PC-3 (cell line): ENCODE measurements at regions not wholly inside any gene's neighbourhood (a gene's known extent, or its start where the extent isn't known, plus 50 kb on each side); places are given as distances from the start of the nearest gene placed in this dataset.
"Not testable (repeated sequence)": the region's sequence is repeated elsewhere in the genome, so short reads cannot be mapped to it uniquely, and the experiment has no call there.

Experiments used
- ATAC-seq: fragments of 200-7000 bp; cut with Tn5 transposase; 2 replicates; pipeline ENCODE4 v1.9.1; 2020; ENCODE audit warnings: mild to moderate bottlenecking, moderate library complexity
- BruUV-seq: library from RNA; stranded (reverse); fragments of 400-500 nt; replicated peaks from 2 replicates; lab custom pipeline; 2021; lab: Mats Ljungman, UMichigan
- CTCF ChIA-PET: fragments of 300-600 bp; sonication (Branson Sonifier 250); formaldehyde crosslinking; loops from one replicate; lab custom pipeline; 2022; ENCODE audit warnings: antibody characterized with exemption; lab: Charles Lee
- POLR2A ChIA-PET: fragments of 300-600 bp; sonication (Branson Sonifier 250); formaldehyde crosslinking; loops from one replicate; lab custom pipeline; 2022; ENCODE audit warnings: antibody characterized with exemption; ENCODE audit not compliant: unreplicated experiment; lab: Charles Lee
- DNase-seq: peaks from one replicate; pipeline ENCODE4 v3.0.0-alpha.2; 2015
- H2AFZ ChIP-seq: fragments of 300-600 bp; sonication (generic); 2 replicates; pipeline ENCODE4 v1.6.0; 2016; ENCODE audit warnings: antibody characterized with exemption, low read length
- H3F3A ChIP-seq: fragments of 300-600 bp; sonication (generic); one replicate; pipeline ENCODE4 v1.6.0; 2017; ENCODE audit warnings: antibody characterized with exemption, low read length, control low read depth, mild to moderate bottlenecking; ENCODE audit not compliant: unreplicated experiment
- H3K27ac ChIP-seq: fragments of 300-600 bp; sonication (generic); 2 replicates; pipeline ENCODE4 v1.5.1; 2016; ENCODE audit warnings: mild to moderate bottlenecking, low read length
- H3K27me3 ChIP-seq: fragments of 300-600 bp; sonication (generic); 2 replicates; pipeline ENCODE4 v1.6.1; 2016; ENCODE audit warnings: low read length, mixed read lengths
- H3K36me3 ChIP-seq: fragments of 300-600 bp; sonication (generic); 2 replicates; pipeline ENCODE4 v1.6.1; 2016; ENCODE audit warnings: low read depth, mixed run types, low read length, mixed read lengths
- H3K4me1 ChIP-seq: fragments of 300-600 bp; sonication (generic); 2 replicates; pipeline ENCODE4 v1.5.1; 2016; ENCODE audit warnings: low read length; ENCODE audit not compliant: insufficient read depth
- H3K4me2 ChIP-seq: fragments of 300-600 bp; sonication (generic); 2 replicates; pipeline ENCODE4 v1.6.0; 2016; ENCODE audit warnings: low read length
- H3K4me3 ChIP-seq: fragments of 300-600 bp; sonication (generic); 2 replicates; pipeline ENCODE4 v1.5.1; 2016; ENCODE audit warnings: mild to moderate bottlenecking, low read length, mixed read lengths
- H3K79me2 ChIP-seq: fragments of 300-600 bp; sonication (generic); 2 replicates; pipeline ENCODE4 v1.6.1; 2017; ENCODE audit warnings: low read length, mixed read lengths
- H3K9ac ChIP-seq: fragments of 300-600 bp; sonication (generic); 2 replicates; pipeline ENCODE4 v1.6.0; 2016; ENCODE audit warnings: mild to moderate bottlenecking, low read length
- H3K9me2 ChIP-seq: fragments of 300-600 bp; sonication (generic); replicated peaks from 2 replicates; pipeline ENCODE4 v1.6.1; 2016; ENCODE audit warnings: mixed run types, low read length, mixed read lengths
- H3K9me3 ChIP-seq: fragments of 300-600 bp; sonication (generic); 2 replicates; pipeline ENCODE4 v1.6.1; 2016; ENCODE audit warnings: low read length, mixed read lengths
- H4K20me1 ChIP-seq: fragments of 300-600 bp; sonication (generic); 2 replicates; pipeline ENCODE4 v1.6.1; 2016; ENCODE audit warnings: low read length, mixed read lengths
- EZH2 ChIP-seq: fragments of 300-600 bp; sonication (generic); IDR thresholded peaks from one replicate; pipeline ENCODE4 v1.6.1; 2017; ENCODE audit warnings: antibody characterized with exemption, mild to moderate bottlenecking, low read length; ENCODE audit not compliant: unreplicated experiment
- EZH2phosphoT487 ChIP-seq: fragments of 300-600 bp; sonication (generic); IDR thresholded peaks from 2 replicates; pipeline ENCODE4 v1.6.1; 2018; ENCODE audit warnings: mild to moderate bottlenecking, antibody characterized with exemption, low read length, borderline replicate concordance
- intact Hi-C: fragments of 100-400 bp; cut with micrococcal nuclease; formaldehyde crosslinking; loops from 2 replicates; pipeline ENCODE4 v1.9.0; 2023
- TF ChIP-seq, protein P1 (sequence below): fragments of 300-600 bp; sonication (generic); conservative IDR thresholded peaks from 2 replicates; pipeline ENCODE4 v1.5.1; 2017; ENCODE audit warnings: antibody characterized with exemption, low read depth, mild to moderate bottlenecking, low read length

- Histone ChIP-seq H3K4me2 (no peak overlapping the region), H3K27me3 (no peaks in the 10 kb centered on the region), H3K9me2 (no peaks in the 10 kb centered on the region), H3K9ac (no peak overlapping the region), H3K27ac (no peak overlapping the region), H4K20me1 (no peaks in the 10 kb centered on the region), H3K4me3 (no peak overlapping the region), H2AFZ (no peak overlapping the region), H3K36me3 (no peaks in the 10 kb centered on the region), H3K4me1 (no peaks in the 10 kb centered on the region), H3K79me2 (no peaks in the 10 kb centered on the region), H3F3A (no peaks in the 10 kb centered on the region), H3K9me3 (no peaks in the 10 kb centered on the region)
- intact Hi-C loops: loop anchor here (10.0 kb wide), 1 partner anchor 302 kb away; no protein-coding TSS in a partner anchor
- no peak for DNase-seq
- ChIA-PET POLR2A (no interaction called here), CTCF (interaction anchor here (0.5 kb wide), 1 partner anchor 118 kb away, joined by 4 read pairs; no protein-coding TSS in a partner anchor)
- TF ChIP-seq EZH2 (no peak), EZH2phosphoT487 (no peak)
- TF ChIP-seq, protein P1, sequence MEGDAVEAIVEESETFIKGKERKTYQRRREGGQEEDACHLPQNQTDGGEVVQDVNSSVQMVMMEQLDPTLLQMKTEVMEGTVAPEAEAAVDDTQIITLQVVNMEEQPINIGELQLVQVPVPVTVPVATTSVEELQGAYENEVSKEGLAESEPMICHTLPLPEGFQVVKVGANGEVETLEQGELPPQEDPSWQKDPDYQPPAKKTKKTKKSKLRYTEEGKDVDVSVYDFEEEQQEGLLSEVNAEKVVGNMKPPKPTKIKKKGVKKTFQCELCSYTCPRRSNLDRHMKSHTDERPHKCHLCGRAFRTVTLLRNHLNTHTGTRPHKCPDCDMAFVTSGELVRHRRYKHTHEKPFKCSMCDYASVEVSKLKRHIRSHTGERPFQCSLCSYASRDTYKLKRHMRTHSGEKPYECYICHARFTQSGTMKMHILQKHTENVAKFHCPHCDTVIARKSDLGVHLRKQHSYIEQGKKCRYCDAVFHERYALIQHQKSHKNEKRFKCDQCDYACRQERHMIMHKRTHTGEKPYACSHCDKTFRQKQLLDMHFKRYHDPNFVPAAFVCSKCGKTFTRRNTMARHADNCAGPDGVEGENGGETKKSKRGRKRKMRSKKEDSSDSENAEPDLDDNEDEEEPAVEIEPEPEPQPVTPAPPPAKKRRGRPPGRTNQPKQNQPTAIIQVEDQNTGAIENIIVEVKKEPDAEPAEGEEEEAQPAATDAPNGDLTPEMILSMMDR: no peak
- ATAC-seq: no peak
- no TSS peak for BruUV-seq
Observed at GRCh38 chr3:115212615-115213014, 65.5 kb upstream of the ZBTB20 start.

DNA sequence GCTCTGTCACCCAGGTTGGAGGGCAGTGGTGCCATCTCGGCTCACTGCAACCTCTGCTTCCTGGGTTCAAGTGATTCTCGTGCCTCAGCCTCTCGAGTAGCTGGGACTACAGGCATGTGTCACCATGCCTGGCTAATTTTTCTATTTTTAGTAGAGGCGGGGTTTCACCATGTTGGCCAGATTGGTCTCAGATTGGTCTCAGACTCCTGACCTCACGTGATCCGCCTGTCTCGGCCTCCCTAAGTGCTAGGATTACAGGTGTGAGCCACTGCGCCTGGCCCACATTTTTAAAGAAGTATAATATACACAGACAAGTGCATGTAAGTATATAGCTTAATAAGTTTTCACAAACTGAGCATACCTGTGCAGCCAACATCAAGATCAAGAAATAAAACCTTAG, 66.0 kb upstream of the ZBTB20 start:
- DNase-seq, H3K4me3 ChIP-seq, H2AFZ ChIP-seq, H3K4me2 ChIP-seq, H3K9me3 ChIP-seq, BruUV-seq, H3K27ac ChIP-seq, ATAC-seq, H3K27me3 ChIP-seq, POLR2A ChIA-PET, H4K20me1 ChIP-seq, H3K9me2 ChIP-seq, H3F3A ChIP-seq, H3K36me3 ChIP-seq, H3K9ac ChIP-seq, H3K79me2 ChIP-seq, H3K4me1 ChIP-seq: not testable (repeated sequence)
- intact Hi-C loops: loop anchor here (10.0 kb wide), 1 partner anchor 302 kb away; no protein-coding TSS in a partner anchor
- CTCF ChIA-PET: interaction anchor here (0.5 kb wide), 1 partner anchor 119 kb away, joined by 4 read pairs; no protein-coding TSS in a partner anchor

- DNase-seq: no peak
- ChIA-PET POLR2A (no interaction called here), CTCF (interaction anchor here (1.6 to 1.8 kb wide), 2 partner anchors 476 to 567 kb away, joined by 7 to 12 read pairs; no protein-coding TSS in a partner anchor)
- Histone ChIP-seq H3K9me2 (no peaks in the 10 kb centered on the region), H3K79me2 (no peaks in the 10 kb centered on the region), H3K36me3 (no peaks in the 10 kb centered on the region), H3K27me3 (no peaks in the 10 kb centered on the region), H3K9me3 (no peaks in the 10 kb centered on the region), H3K27ac (no peak overlapping the region), H3K4me2 (no peak overlapping the region; the same call in 1 of the 2 replicates), H2AFZ (no peak overlapping the region), H3K9ac (no peak overlapping the region), H3K4me3 (no peak overlapping the region), H4K20me1 (no peaks in the 10 kb centered on the region), H3F3A (no peaks in the 10 kb centered on the region), H3K4me1 (peaks cover 10% of the 10 kb centered on the region; the same call in 1 of the 2 replicates)
- BruUV-seq: no TSS peak
- TF ChIP-seq, protein P1: no peak
- TF ChIP-seq EZH2: no peak
- TF ChIP-seq EZH2phosphoT487: no peak
- intact Hi-C loops: loop anchor here (1.0 to 10.0 kb wide), 4 partner anchors 219 to 598 kb away; no protein-coding TSS in a partner anchor
- no peak for ATAC-seq
Observed at GRCh38 chr3:115217292-115217677, 70.2 kb upstream of the ZBTB20 start.
